ENCODE measurements at regions not wholly inside any gene's neighbourhood (a gene's known extent, or its start where the extent isn't known, plus 50 kb on each side); places are given as distances from the start of the nearest gene placed in this dataset.

DNA sequence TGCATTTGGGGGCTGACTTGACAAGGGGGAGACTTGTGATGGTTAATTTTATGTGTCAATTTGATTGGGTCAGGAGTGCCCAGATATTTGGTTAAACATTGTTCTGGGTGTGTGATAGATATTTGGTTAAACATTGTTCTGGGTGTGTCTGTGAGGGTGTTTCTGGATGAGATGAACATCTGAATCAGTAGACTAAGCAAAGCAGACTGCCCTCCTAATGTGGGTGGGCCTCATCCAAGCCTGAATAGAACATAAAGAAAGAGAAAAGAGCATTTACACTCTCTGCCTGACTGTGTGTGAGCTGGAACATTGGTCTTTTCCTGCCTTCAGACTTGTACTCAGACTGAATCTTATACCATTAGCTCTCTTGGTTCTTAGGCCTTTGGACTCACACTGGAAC lies 113.5 kb downstream of the ODF2L start:
- Histone ChIP-seq H3K36me3 (no peaks in the 10 kb centered on the region), H3K4me1 (no peaks in the 10 kb centered on the region), H3K9me3 (no peaks in the 10 kb centered on the region), H3K27me3 (no peaks in the 10 kb centered on the region), H3K27ac (no peak overlapping the region), H3K4me3 (no peak overlapping the region)
- DNase-seq = no peak
- intact Hi-C loops (cut with DNase I) = no loop called here
- no peak for TF ChIP-seq POLR2A (IDR thresholded peaks at IDR 0.05)
- TF ChIP-seq, protein P1, sequence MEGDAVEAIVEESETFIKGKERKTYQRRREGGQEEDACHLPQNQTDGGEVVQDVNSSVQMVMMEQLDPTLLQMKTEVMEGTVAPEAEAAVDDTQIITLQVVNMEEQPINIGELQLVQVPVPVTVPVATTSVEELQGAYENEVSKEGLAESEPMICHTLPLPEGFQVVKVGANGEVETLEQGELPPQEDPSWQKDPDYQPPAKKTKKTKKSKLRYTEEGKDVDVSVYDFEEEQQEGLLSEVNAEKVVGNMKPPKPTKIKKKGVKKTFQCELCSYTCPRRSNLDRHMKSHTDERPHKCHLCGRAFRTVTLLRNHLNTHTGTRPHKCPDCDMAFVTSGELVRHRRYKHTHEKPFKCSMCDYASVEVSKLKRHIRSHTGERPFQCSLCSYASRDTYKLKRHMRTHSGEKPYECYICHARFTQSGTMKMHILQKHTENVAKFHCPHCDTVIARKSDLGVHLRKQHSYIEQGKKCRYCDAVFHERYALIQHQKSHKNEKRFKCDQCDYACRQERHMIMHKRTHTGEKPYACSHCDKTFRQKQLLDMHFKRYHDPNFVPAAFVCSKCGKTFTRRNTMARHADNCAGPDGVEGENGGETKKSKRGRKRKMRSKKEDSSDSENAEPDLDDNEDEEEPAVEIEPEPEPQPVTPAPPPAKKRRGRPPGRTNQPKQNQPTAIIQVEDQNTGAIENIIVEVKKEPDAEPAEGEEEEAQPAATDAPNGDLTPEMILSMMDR (IDR thresholded peaks at IDR 0.05) = no peak

DNA sequence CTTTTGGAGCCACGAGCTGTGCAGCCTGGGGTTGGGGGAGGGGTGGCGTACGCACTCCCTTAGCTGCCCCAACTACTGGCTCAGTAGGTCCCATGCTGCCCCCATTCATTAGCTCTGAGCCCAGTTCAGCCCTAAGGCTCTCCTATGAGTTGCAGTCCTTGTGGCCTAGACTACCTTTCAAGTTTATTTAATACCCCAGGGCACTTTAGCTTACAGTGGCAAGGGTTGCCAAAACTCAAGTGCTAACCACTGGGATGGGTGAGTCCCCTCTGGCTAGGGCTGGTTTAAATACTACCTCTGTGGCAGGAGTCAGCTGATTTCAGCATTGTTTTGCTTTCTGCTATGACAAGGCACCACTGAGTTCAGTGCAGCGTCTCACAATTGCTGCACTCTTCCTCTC lies 118.2 kb downstream of the ODF2L start:
- TF ChIP-seq POLR2A (IDR thresholded peaks at IDR 0.05) = no peak
- DNase-seq = no peak
- WGBS, 2 donors = 69 to 83% methylated on average over 3 to 4 of the region's 4 CpGs
- no peaks in the 10 kb centered on the region for H3K27me3 ChIP-seq
- H3K36me3 ChIP-seq = no peaks in the 10 kb centered on the region
- H3K27ac ChIP-seq = no peak overlapping the region
- H3K4me3 ChIP-seq = no peak overlapping the region
- no peaks in the 10 kb centered on the region for H3K4me1 ChIP-seq
- no peaks in the 10 kb centered on the region for H3K9me3 ChIP-seq
- intact Hi-C loops (cut with DNase I) = no loop called here

DNA sequence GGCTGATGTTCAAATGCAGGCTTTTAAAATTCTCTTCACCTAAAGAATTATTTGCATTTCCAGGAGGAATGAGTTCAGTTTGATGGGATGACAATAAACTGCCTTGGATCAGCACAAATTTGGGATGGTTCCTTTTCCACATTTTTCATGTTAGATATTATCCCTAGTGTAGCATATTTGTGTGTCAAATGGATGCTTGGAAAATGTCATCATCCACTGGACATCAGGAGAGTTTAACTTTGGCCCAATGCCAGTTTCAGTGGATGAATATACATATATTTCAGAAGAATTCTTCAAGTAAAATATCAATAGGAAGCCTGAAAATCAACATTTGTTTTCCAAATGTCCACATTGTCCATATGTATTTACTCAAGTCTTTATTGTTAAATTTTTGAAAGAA lies 116.5 kb upstream of the COL24A1 start:
- TF ChIP-seq, protein P1 (IDR thresholded peaks at IDR 0.05) = no peak
- TF ChIP-seq POLR2A (IDR thresholded peaks at IDR 0.05) = no peak
- intact Hi-C loops (cut with DNase I) = no loop called here
- H3K4me1 ChIP-seq = no peaks in the 10 kb centered on the region
- H3K36me3 ChIP-seq = no peaks in the 10 kb centered on the region
- DNase-seq = no peak
- no peak overlapping the region for H3K4me3 ChIP-seq
- H3K27me3 ChIP-seq = no peaks in the 10 kb centered on the region
- no peak overlapping the region for H3K27ac ChIP-seq
- H3K9me3 ChIP-seq = no peaks in the 10 kb centered on the region

DNA sequence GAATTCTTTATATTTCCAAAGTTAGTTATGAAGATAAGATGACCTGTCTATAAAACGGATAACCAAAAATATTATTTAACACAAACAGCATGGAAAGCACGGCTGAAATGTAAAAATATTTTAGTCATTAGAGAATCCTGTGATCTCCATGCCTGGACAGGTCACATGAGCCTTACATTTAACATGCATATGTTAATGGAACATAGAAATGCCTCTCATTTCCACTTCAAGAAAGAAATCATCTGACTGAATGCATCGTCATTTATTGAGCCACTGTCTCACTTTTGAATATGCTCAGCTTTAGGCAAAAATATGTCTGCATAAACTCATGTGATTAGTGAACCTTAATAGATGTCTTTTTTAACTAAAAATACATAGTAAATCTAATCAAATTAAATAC lies 115.5 kb upstream of the COL24A1 start:
- Histone ChIP-seq H3K36me3 (no peaks in the 10 kb centered on the region), H3K4me1 (no peaks in the 10 kb centered on the region), H3K4me3 (no peak overlapping the region), H3K27me3 (no peaks in the 10 kb centered on the region), H3K9me3 (no peaks in the 10 kb centered on the region), H3K27ac (no peak overlapping the region)
- TF ChIP-seq, protein P1 (IDR thresholded peaks at IDR 0.05) = no peak
- no peak for TF ChIP-seq POLR2A (IDR thresholded peaks at IDR 0.05)
- no peak for DNase-seq
- 78 to 90% methylated on average over 3 of the region's 3 CpGs for WGBS, 2 donors
- intact Hi-C loops (cut with DNase I) = no loop called here

DNA sequence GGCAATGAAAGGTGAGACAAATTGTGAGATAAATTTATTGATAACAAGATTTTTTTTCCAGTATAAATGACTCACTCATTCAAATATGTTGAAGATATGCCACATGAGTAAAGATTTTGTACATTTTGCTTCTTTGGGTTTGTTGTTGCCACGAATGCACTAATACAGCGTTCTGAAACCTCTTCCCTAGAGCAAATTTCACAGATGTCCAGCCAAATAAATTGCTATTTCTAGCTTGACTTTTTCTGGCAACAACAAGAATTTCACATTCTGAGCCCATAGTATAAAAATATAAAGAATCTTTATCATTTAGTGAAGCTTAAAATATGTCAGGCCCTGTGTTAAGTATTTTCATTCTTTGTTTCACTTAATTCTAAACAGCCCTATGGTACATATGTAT lies 114.5 kb upstream of the COL24A1 start:
- WGBS, 2 donors = 23 to 27% methylated on average over 2 of the region's 2 CpGs
- Histone ChIP-seq H3K36me3 (no peaks in the 10 kb centered on the region), H3K27ac (no peak overlapping the region), H3K9me3 (no peaks in the 10 kb centered on the region), H3K4me1 (no peaks in the 10 kb centered on the region), H3K27me3 (no peaks in the 10 kb centered on the region), H3K4me3 (no peak overlapping the region)
- no peak for DNase-seq
- no peak for TF ChIP-seq POLR2A (IDR thresholded peaks at IDR 0.05)
- TF ChIP-seq, protein P1 (IDR thresholded peaks at IDR 0.05) = no peak
- intact Hi-C loops (cut with DNase I) = no loop called here

DNA sequence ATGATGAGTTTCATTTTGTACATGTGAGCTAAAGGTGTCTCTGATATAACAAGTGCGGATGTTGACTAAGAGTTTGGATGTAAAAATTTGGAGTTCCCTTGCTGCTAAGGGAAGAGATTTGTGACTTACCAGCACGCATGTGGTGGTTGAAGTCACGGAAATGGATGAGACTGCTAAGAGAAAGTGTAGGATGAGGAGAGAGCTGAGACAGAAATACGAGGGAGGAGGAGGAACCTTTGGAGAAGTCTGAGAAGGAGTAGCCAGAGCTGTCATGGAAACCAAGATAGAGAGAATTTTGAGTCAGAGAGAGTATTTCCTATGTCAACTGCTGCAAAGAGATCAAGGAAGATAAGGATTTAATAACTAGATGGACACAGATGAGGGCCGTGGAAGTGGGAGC lies 106.5 kb upstream of the COL24A1 start:
- no peak for DNase-seq
- no peaks in the 10 kb centered on the region for H3K4me1 ChIP-seq
- H3K9me3 ChIP-seq = no peaks in the 10 kb centered on the region
- intact Hi-C loops (cut with DNase I) = no loop called here
- H3K27ac ChIP-seq = no peak overlapping the region
- WGBS, 2 donors = 76 to 77% methylated on average over 5 of the region's 5 CpGs
- no peaks in the 10 kb centered on the region for H3K27me3 ChIP-seq
- H3K36me3 ChIP-seq = no peaks in the 10 kb centered on the region
- no peak overlapping the region for H3K4me3 ChIP-seq
- TF ChIP-seq POLR2A (IDR thresholded peaks at IDR 0.05) = no peak
- TF ChIP-seq, protein P1 (IDR thresholded peaks at IDR 0.05) = no peak

All from esophagus squamous epithelium (tissue), 5 donors.